HL-60 (cell line): ENCODE measurements at regions not wholly inside any gene's neighbourhood (a gene's known extent, or its start where the extent isn't known, plus 50 kb on each side); places are given as distances from the start of the nearest gene placed in this dataset.

ENCODE experiments used
- DNase-seq, 2 experiments: peaks; one replicate each; pipeline ENCODE4 v3.0.0-alpha.2; 2010 to 2020; ENCODE audit warnings: low read depth in 1 of 2, low spot score in 1 of 2
- H3K27ac ChIP-seq: fragments of 250-450 bp; sonication (Bioruptor Pico); replicated peaks from 2 replicates; pipeline ENCODE4 v1.5.1; 2020; ENCODE audit warnings: mild to moderate bottlenecking, moderate library complexity
- H3K27me3 ChIP-seq: fragments of 250-450 bp; sonication (Bioruptor Pico); 2 replicates; pipeline ENCODE4 v1.5.1; 2021; ENCODE audit warnings: mild to moderate bottlenecking, moderate library complexity; ENCODE audit not compliant: insufficient read depth, poor library complexity, severe bottlenecking
- H3K4me3 ChIP-seq: replicated peaks from 2 replicates; pipeline ENCODE4 v1.5.1; 2011; ENCODE audit warnings: mild to moderate bottlenecking, control low read depth, low read length; ENCODE audit not compliant: insufficient read depth
- CTCF ChIP-seq: IDR thresholded peaks from one replicate; pipeline ENCODE4 v1.5.1; 2011; ENCODE audit warnings: low read length, control low read depth, inconsistent platforms; ENCODE audit not compliant: insufficient read depth
- GABPA ChIP-seq: IDR thresholded peaks from 2 replicates; pipeline ENCODE4 v1.6.1; 2012; ENCODE audit warnings: low read depth
- POLR2AphosphoS5 ChIP-seq: IDR thresholded peaks from 2 replicates; pipeline ENCODE4 v1.6.1; 2012; ENCODE audit warnings: low read depth
- REST ChIP-seq: IDR thresholded peaks from 2 replicates; pipeline ENCODE4 v1.6.1; 2012; ENCODE audit warnings: low read depth; ENCODE audit not compliant: insufficient replicate concordance
- SPI1 ChIP-seq: IDR thresholded peaks from 2 replicates; pipeline ENCODE4 v1.6.1; 2012; ENCODE audit warnings: low read depth, mild to moderate bottlenecking, borderline replicate concordance

GRCh38 chr3:127405010-127405598, 117.3 kb upstream of the PRR20G start:
- no peak for DNase-seq
- Histone ChIP-seq H3K27me3 (no peaks in the 10 kb centered on the region), H3K27ac (no peak overlapping the region), H3K4me3 (no peak overlapping the region)
- no peak for TF ChIP-seq CTCF

- no peak for DNase-seq
- Histone ChIP-seq H3K27me3 (no peaks in the 10 kb centered on the region), H3K27ac (no peak overlapping the region), H3K4me3 (no peak overlapping the region)
- TF ChIP-seq CTCF (no peak), REST (no peak)
Measured at GRCh38 chr3:127404221-127405009, 116.6 kb upstream of the PRR20G start.

- no peak for DNase-seq
- TF ChIP-seq SPI1 = no peak
- no peak for TF ChIP-seq CTCF
- no peak for TF ChIP-seq REST
- Histone ChIP-seq H3K4me3 (no peak overlapping the region), H3K27me3 (no peaks in the 10 kb centered on the region), H3K27ac (no peak overlapping the region)
Measured at GRCh38 chr3:127403795-127404194, 115.9 kb upstream of the PRR20G start.

- H3K27ac ChIP-seq = no peak overlapping the region
- no peak for DNase-seq
- no peak overlapping the region for H3K4me3 ChIP-seq
- TF ChIP-seq CTCF (no peak), REST (no peak), SPI1 (no peak), POLR2AphosphoS5 (no peak), GABPA (no peak)
- no peaks in the 10 kb centered on the region for H3K27me3 ChIP-seq
Measured at GRCh38 chr3:127399154-127399553, 111.3 kb upstream of the PRR20G start.
